ENCODE measurements at regions not wholly inside any gene's neighbourhood (a gene's known extent, or its start where the extent isn't known, plus 50 kb on each side); places are given as distances from the start of the nearest gene placed in this dataset.

- no peaks in the 10 kb centered on the region for H3K9me3 ChIP-seq (ENCODE audit: control insufficient read depth, low read length)
- H3K27ac ChIP-seq (ENCODE audit: low read depth, low read length), result no peak overlapping the region
- DNase-seq, result no peak
- H3K36me3 ChIP-seq (ENCODE audit: control insufficient read depth, insufficient read depth, low read length), result no peaks in the 10 kb centered on the region
- no peak overlapping the region for H3K9ac ChIP-seq (ENCODE audit: extremely low read depth, low read length, poor library complexity, severe bottlenecking)
- H3K36me3 Mint-ChIP-seq (ENCODE audit: low read depth), result no peaks in the 10 kb centered on the region
- no peaks in the 10 kb centered on the region for H3K4me1 ChIP-seq (ENCODE audit: control insufficient read depth, insufficient read depth, low read length)
- peaks cover 2% of the 10 kb centered on the region for H3K27me3 Mint-ChIP-seq (ENCODE audit: insufficient read depth)
- no peaks in the 10 kb centered on the region for H3K4me1 Mint-ChIP-seq
- H3K27ac Mint-ChIP-seq, result no peak overlapping the region
- no peak overlapping the region for H3K4me3 Mint-ChIP-seq
- TF ChIP-seq CTCF (conservative IDR thresholded peaks at IDR 0.05), result no peak
- H3K4me3 ChIP-seq (ENCODE audit: low read length), result no peak overlapping the region
- H3K27me3 ChIP-seq (ENCODE audit: control insufficient read depth, insufficient read depth, low read length, poor library complexity, severe bottlenecking), result no peaks in the 10 kb centered on the region
- WGBS, 2 experiments (ENCODE audit: insufficient coverage in 1 of 2, insufficient read length in 1 of 2), result 83 to 86% methylated on average over 1 of the region's 1 CpG
- no peaks in the 10 kb centered on the region for H3K9me3 Mint-ChIP-seq
These were observed 193.7 kb upstream of the NREP start for GRCh38 chr5:111950660-111951059.

- no peak overlapping the region for H3K4me3 ChIP-seq (ENCODE audit: low read length)
- H3K9ac ChIP-seq (ENCODE audit: extremely low read depth, low read length, poor library complexity, severe bottlenecking), result no peak overlapping the region
- H3K27ac ChIP-seq (ENCODE audit: low read depth, low read length), result no peak overlapping the region
- H3K27me3 ChIP-seq (ENCODE audit: control insufficient read depth, insufficient read depth, low read length, poor library complexity, severe bottlenecking), result no peaks in the 10 kb centered on the region
- no peak overlapping the region for H3K4me3 Mint-ChIP-seq
- 88 to 100% methylated on average over 2 to 4 of the region's 4 CpGs for WGBS, 2 experiments (ENCODE audit: insufficient coverage in 1 of 2, insufficient read length in 1 of 2)
- no peaks in the 10 kb centered on the region for H3K9me3 Mint-ChIP-seq
- TF ChIP-seq CTCF (conservative IDR thresholded peaks at IDR 0.05), result no peak
- no peaks in the 10 kb centered on the region for H3K4me1 ChIP-seq (ENCODE audit: control insufficient read depth, insufficient read depth, low read length)
- H3K9me3 ChIP-seq (ENCODE audit: control insufficient read depth, low read length), result no peaks in the 10 kb centered on the region
- H3K4me1 Mint-ChIP-seq, result no peaks in the 10 kb centered on the region
- peaks cover 2% of the 10 kb centered on the region for H3K27me3 Mint-ChIP-seq (ENCODE audit: insufficient read depth)
- H3K27ac Mint-ChIP-seq, result no peak overlapping the region
- no peaks in the 10 kb centered on the region for H3K36me3 Mint-ChIP-seq (ENCODE audit: low read depth)
- H3K36me3 ChIP-seq (ENCODE audit: control insufficient read depth, insufficient read depth, low read length), result no peaks in the 10 kb centered on the region
- no peak for DNase-seq
These were observed 191.3 kb upstream of the NREP start for GRCh38 chr5:111948092-111948841.

- DNase-seq, result no peak
- Histone ChIP-seq H3K9ac (ENCODE audit: extremely low read depth, low read length, poor library complexity, severe bottlenecking) (no peak overlapping the region), H3K4me3 (ENCODE audit: low read length) (no peak overlapping the region), H3K27me3 (ENCODE audit: control insufficient read depth, insufficient read depth, low read length, poor library complexity, severe bottlenecking) (no peaks in the 10 kb centered on the region), H3K4me1 (ENCODE audit: control insufficient read depth, insufficient read depth, low read length) (no peaks in the 10 kb centered on the region), H3K27ac (ENCODE audit: low read depth, low read length) (no peak overlapping the region), H3K9me3 (ENCODE audit: control insufficient read depth, low read length) (no peaks in the 10 kb centered on the region), H3K36me3 (ENCODE audit: control insufficient read depth, insufficient read depth, low read length) (no peaks in the 10 kb centered on the region)
- H3K27ac Mint-ChIP-seq, result no peak overlapping the region
- no peaks in the 10 kb centered on the region for H3K4me1 Mint-ChIP-seq
- no peaks in the 10 kb centered on the region for H3K9me3 Mint-ChIP-seq
- 70 to 71% methylated on average over 1 to 2 of the region's 2 CpGs for WGBS, 2 experiments (ENCODE audit: insufficient coverage in 1 of 2, insufficient read length in 1 of 2)
- no peaks in the 10 kb centered on the region for H3K27me3 Mint-ChIP-seq (ENCODE audit: insufficient read depth)
- no peak for TF ChIP-seq CTCF (conservative IDR thresholded peaks at IDR 0.05)
- H3K4me3 Mint-ChIP-seq, result no peak overlapping the region
- no peaks in the 10 kb centered on the region for H3K36me3 Mint-ChIP-seq (ENCODE audit: low read depth)
These were observed 189.6 kb upstream of the NREP start for GRCh38 chr5:111946556-111946955.
